ENCODE measurements at regions not wholly inside any gene's neighbourhood (a gene's known extent, or its start where the extent isn't known, plus 50 kb on each side); places are given as distances from the start of the nearest gene placed in this dataset.

GRCh38 chr3:152183473-152183872, 85.3 kb upstream of the MBNL1 start:
- no peak overlapping the region for H3K4ac ChIP-seq (ENCODE audit: low read depth, low read length)
- DNase-seq, result peak; percentile 55
- no peaks in the 10 kb centered on the region for H3K4me1 Mint-ChIP-seq
- H3K4me3 Mint-ChIP-seq, result no peak overlapping the region
- H3T11ph ChIP-seq (ENCODE audit: low read length), result no peak overlapping the region
- H4K20me1 ChIP-seq (ENCODE audit: control insufficient read depth, insufficient read depth, insufficient read length), result no peaks in the 10 kb centered on the region
- H3K4me1 ChIP-seq (ENCODE audit: insufficient read depth, low read length), result no peaks in the 10 kb centered on the region
- H3K4me2 ChIP-seq (ENCODE audit: insufficient read depth, insufficient read length, low read length), result no peak overlapping the region
- H2AK5ac ChIP-seq (ENCODE audit: insufficient read length, low read length), result no peak overlapping the region
- H3K36me3 Mint-ChIP-seq (ENCODE audit: insufficient read depth in 1 of 3, low read depth in 3 of 3), result no peaks in the 10 kb centered on the region
- H3K9ac ChIP-seq (ENCODE audit: extremely low read depth, insufficient read length, low read length), result no peak overlapping the region
- no peaks in the 10 kb centered on the region for H3K79me2 ChIP-seq (ENCODE audit: insufficient read depth, low read length)
- H4K5ac ChIP-seq (ENCODE audit: insufficient read length, low read depth, low read length), result no peak overlapping the region
- H3K79me1 ChIP-seq (ENCODE audit: insufficient read depth, low read depth, low read length, poor library complexity, severe bottlenecking), result no peaks in the 10 kb centered on the region
- no peak overlapping the region for H3K23ac ChIP-seq (ENCODE audit: insufficient read length, low read depth, low read length)
- H2BK12ac ChIP-seq (ENCODE audit: insufficient read length, low read depth, low read length), result no peak overlapping the region
- no peak overlapping the region for H4K91ac ChIP-seq (ENCODE audit: insufficient read length, low read depth, low read length)
- no peak overlapping the region for H3K56ac ChIP-seq (ENCODE audit: insufficient read length, low read depth, low read length)
- no peak overlapping the region for H3K27ac Mint-ChIP-seq
- H2AFZ ChIP-seq (ENCODE audit: low read length), result no peak overlapping the region
- no peak overlapping the region for H2BK5ac ChIP-seq (ENCODE audit: insufficient read length, low read length)
- peak; percentile 73 for TF ChIP-seq CTCF (conservative IDR thresholded peaks at IDR 0.05)
- H3K9me3 Mint-ChIP-seq, result no peaks in the 10 kb centered on the region
- H3K9me3 ChIP-seq (ENCODE audit: control insufficient read depth, low read depth, low read length), result no peaks in the 10 kb centered on the region
- H3K23me2 ChIP-seq (ENCODE audit: insufficient read length, low read depth, low read length, poor library complexity, severe bottlenecking), result no peaks in the 10 kb centered on the region
- H3K27me3 ChIP-seq (ENCODE audit: insufficient read depth, low read length), result no peaks in the 10 kb centered on the region
- no peak overlapping the region for H3K27ac ChIP-seq (ENCODE audit: insufficient read length, low read depth, low read length)
- WGBS (ENCODE audit: extremely low coverage, insufficient read length, low lambda C conversion rate), result no CpG with 5 or more reads among the region's 4 CpGs
- H4K8ac ChIP-seq (replicated peaks; ENCODE audit: insufficient read length, low read depth, low read length), result no peak overlapping the region
- no peak overlapping the region for H3K14ac ChIP-seq (ENCODE audit: insufficient read depth, low read length)
- no peaks in the 10 kb centered on the region for H3K27me3 Mint-ChIP-seq (ENCODE audit: low read depth)
- H3K18ac ChIP-seq (ENCODE audit: insufficient read length, low read depth, low read length), result no peak overlapping the region
- no peak overlapping the region for H2BK20ac ChIP-seq (ENCODE audit: low read depth, low read length, poor library complexity, severe bottlenecking)
- no peak overlapping the region for H2BK15ac ChIP-seq (ENCODE audit: low read depth, low read length)
- H2BK120ac ChIP-seq (ENCODE audit: low read depth, low read length, poor library complexity, severe bottlenecking), result no peak overlapping the region

All from H9 (cell line).